ENCODE measurements at regions not wholly inside any gene's neighbourhood (a gene's known extent, or its start where the extent isn't known, plus 50 kb on each side); places are given as distances from the start of the nearest gene placed in this dataset.
"Not testable (repeated sequence)": the region's sequence is repeated elsewhere in the genome, so short reads cannot be mapped to it uniquely, and the experiment has no call there.

DNA sequence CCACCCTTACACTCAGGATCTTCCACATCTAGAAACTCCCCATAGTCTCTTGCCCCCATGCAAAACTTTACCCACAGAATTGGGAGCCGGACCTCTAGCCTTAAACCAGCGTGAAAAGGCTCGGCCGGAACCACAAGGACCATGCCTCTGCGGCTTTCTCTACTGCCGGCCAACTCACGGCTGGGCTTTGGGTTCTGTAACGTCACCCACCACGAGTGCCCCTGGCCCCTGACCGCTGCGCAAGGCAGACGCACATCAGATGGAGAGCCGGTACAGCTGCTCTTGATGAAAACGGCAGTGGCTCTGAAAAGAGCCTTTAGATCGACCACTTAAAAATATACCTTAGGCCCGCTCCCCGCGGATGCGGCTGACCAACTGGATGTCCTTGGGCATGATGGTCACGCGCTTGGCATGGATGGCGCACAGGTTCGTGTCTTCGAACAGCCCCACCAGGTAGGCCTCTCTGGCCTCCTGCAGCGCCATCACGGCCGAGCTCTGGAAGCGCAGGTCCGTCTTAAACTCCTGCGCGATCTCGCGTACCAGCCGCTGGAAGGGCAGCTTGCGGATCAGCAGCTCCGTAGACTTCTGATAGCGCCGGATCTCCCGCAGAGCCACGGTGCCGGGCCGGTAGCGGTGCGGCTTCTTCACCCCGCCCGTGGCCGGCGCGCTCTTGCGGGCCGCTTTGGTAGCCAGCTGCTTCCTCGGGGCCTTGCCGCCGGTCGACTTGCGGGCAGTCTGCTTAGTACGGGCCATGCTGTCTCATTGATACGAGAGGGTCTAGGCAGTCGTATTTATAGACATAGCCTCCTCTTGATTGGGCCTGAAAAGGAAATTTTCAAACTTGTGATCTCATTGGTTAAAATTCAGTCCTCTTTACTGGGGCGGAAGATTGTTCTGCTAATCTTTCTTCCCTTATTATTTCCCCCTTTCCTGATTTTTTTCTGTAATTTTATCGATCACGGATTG, 66.3 kb downstream of the FAM72C start:
- not testable (repeated sequence) for DNase-seq (ENCODE audit: low spot score)

- DNase-seq (ENCODE audit: low spot score): not testable (repeated sequence)
These were observed 67.2 kb downstream of the FAM72C start for GRCh38 chr1:143904622-143904979.

DNA sequence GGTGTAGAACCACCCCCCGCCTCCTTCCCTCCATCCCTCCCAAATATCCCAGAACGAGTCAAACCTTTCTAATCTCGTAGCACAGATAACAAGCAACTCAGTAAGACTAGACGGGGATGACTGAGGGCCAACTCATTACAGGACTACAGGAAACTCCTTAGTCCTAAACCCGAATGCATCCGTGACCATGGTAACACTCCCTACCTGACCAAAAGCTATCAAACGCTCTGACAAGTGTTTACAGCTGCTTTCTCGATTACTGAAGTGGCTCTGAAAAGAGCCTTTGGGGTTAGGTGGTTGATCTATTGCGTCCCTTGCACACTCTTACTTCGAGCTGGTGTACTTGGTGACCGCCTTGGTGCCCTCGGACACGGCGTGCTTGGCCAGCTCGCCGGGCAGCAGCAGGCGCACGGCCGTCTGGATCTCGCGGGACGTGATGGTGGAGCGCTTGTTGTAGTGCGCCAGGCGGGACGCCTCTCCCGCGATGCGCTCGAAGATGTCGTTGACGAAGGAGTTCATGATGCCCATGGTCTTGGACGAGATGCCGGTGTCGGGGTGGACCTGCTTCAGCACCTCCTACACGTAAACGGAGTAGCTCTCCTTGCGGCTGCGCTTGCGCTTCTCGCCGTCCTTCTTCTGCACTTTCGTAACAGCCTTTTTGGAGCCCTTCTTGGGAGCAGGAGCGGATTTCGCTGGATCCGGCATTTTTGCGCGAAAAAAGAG, 67.7 kb downstream of the FAM72C start:
- DNase-seq (ENCODE audit: low spot score): not testable (repeated sequence)

DNA sequence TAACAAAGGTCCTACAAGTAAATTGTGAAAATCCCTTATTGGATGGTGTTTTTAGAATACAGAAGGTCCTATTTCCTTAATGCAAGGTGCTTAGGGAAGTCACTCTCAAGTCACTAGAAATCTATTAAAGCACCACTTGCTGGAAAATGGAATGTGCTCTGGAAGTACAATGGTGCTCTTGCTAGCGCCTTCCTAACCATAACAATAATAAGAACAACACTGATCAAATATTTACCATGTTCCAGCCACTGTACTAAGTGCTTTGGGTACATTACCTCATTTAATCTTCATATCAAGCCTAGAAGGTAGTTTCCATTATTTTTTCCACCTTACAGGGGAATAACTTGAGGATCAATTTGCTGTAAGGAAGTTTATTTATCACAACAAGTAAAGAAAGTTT, 75.4 kb downstream of the FAM72C start:
- not testable (repeated sequence) for DNase-seq (ENCODE audit: low spot score)

GRCh38 chr1:143884932-143885574, 86.7 kb downstream of the FAM72C start:
- DNase-seq (ENCODE audit: low spot score): peak; percentile 6

GRCh38 chr1:143884532-143884931, 87.3 kb downstream of the FAM72C start:
- DNase-seq (ENCODE audit: low spot score): not testable (repeated sequence)

DNA sequence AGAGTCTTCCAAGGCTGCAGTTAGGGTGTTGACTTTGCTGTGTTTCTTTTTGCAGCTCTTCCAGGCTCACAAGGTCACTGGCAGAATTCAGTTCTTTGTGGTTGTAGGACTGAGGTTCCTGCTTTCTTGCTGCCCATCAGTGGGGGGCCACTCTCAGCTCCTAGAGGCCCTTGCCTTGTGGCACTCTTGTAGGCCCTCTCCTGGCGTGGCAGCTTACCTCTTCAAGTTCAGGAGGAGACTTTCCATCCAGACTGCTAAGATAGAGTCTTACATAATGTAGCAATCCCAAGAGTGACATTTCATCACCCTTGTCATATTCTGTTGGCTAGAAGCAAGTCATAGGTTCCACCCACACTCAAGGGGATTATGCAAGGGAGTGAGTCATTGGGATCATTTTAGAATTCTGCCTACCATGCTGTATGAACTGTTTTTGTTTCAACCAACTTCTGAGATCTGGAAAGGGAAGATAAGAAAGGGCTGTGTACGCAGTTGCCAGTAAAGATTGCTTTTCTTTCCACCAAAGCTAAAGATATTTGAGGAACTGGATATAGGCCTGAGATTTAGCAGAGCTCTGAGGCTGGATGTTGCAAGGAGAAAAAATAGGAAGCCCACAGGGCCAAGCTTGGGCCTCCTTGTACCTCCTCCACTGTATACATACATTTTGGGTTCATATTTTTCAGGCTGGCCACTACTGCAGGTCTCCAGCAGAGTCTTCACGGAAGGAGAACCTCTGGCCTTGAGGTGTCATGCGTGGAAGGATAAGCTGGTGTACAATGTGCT, 91.8 kb downstream of the FAM72C start:
- not testable (repeated sequence) for DNase-seq (ENCODE audit: low spot score)

GRCh38 chr1:143875947-143876346, 95.8 kb downstream of the FAM72C start:
- not testable (repeated sequence) for DNase-seq (ENCODE audit: low spot score)

DNA sequence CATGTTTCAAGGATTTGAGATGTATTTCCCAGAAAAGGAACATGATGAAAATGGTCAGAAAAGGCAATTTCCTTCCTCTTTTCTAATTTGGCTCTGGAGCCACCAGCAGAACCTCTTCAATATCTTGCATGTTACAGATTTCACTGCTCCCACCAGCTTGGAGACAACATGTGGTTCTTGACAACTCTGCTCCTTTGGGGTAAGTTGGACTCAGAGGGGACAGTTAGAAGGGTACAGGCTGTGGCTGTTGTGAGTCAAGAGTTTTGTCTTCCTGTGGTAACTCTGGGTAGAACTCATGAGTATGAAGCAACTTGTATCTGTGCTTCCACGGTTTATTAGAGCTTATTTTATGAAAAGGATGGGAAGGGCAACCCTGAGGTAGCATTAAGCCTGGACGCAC, 97.2 kb downstream of the FAM72C start:
- not testable (repeated sequence) for DNase-seq (ENCODE audit: low spot score)

DNA sequence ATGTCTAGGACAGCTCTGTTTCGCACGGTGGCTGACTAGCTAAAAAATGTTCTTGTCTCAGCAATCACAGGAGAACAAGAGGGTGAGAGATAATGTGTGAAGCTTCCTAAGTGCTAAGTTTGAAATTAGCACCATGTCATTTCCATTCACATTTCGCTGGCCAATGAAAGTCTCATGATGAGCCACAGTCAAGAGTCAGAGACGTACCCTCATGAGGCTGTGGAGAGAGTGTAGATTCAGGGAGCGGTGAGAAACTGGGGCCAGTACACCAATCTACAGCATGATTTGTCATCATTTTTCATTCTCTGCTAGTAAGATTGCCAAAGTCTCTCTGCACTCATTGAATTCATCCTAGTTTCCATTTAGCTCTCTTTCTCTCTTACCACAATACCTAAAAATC, 98.1 kb downstream of the FAM72C start:
- not testable (repeated sequence) for DNase-seq (ENCODE audit: low spot score)

DNA sequence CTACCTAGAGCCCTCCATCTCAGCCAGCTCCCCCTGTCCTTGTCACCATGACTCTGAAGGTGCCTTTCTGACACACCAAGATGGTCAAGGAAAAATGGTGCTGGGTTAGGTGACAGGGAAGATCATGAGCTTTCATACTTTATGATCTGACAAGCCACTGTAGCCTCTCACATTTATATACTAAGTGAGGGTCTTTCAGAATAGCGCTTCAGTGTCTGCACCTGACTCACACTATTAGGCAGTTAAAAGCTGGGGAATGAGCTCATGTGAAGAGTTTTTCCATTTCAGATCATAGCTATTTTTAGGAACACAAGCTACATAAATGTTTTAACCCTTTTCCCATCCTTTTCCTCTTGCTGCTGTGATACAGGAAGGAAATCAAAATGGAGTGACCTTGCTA, 101.4 kb downstream of the FAM72C start:
- DNase-seq (ENCODE audit: low spot score): not testable (repeated sequence)

DNA sequence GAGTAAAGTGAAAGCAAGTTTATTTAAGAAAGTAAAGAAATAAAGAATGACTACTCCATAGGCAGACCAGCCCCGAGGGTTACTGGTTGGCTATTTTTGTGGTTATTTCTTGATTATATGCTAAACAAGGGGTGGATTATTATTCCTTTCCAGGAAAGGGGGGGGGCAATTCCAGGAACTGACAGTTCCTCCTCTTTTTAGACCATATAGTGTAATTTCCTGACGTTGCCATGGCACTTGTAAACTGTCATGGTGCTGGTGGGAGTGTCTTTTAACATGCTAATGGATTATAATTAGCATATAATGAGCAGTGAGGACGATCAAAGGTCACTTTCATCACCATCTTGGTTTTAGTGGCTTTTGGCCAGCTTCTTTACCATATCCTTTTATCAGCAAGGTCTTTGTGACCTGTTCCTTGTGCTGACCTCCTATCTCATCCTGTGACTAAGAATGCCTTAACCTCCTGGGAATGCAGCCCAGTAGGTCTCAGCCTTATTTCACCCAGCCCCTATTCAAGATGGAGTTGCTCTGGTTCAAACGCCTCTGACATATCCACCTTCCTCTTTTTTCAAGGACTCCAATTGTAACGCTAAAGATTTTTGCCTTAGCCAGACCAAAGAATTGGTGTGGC, 104.1 kb downstream of the FAM72C start:
- DNase-seq (ENCODE audit: low spot score): not testable (repeated sequence)

DNA sequence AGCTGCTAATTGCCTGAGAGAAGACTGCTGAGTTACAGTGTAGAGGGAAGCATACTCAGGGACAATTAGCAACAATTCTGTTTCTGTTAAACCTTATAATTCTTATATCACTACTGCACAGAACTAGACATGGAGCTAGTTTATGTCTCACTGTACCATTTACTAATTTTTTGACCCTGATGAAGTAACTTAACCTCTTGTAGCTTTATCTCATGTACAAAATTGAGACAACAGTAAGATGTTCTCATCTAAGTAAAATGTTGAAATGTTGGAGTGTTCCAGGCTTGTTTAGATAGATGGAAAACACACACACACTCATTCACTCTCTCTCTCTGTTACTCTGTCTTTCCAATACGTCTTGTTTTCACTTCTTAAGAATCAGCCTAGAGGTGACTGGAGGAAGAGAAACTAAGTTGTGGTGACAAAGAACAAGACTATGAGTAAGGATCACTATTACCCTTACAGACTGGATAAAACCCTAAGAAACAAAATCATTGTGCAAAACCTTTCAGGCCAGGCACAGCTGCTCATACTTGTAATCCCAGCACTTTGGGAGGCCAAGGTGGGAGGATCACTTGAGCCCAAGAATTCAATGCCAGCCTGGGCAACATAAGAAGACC, 107.8 kb downstream of the FAM72C start:
- DNase-seq (ENCODE audit: low spot score): not testable (repeated sequence)

DNA sequence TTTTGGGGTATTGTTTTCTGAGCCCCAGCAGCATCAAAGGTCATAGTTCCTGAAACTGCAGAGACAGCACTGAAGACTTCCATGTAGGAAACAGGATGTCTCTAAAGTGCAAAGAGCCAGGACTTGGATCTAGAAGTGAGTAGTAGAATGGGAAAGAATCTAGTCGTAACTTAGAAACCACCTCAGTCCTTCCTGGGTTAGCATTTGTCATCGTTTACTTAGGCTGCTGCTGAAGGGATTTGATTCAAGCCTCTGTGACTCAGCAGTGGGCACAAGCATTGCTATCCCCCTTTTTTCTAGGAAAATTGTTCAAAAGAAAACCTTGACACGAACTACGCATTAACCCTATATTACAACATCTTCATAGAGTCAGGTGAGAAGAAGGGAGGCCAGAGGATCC, 109.1 kb downstream of the FAM72C start:
- not testable (repeated sequence) for DNase-seq (ENCODE audit: low spot score)

- not testable (repeated sequence) for DNase-seq (ENCODE audit: low spot score)
These were observed 110.5 kb downstream of the FAM72C start for GRCh38 chr1:143861306-143861705.

- DNase-seq (ENCODE audit: low spot score): not testable (repeated sequence)
These were observed 115.9 kb downstream of the FAM72C start for GRCh38 chr1:143855867-143856266.

- not testable (repeated sequence) for DNase-seq (ENCODE audit: low spot score)
These were observed 117.7 kb downstream of the FAM72C start for GRCh38 chr1:143854069-143854468.

DNA sequence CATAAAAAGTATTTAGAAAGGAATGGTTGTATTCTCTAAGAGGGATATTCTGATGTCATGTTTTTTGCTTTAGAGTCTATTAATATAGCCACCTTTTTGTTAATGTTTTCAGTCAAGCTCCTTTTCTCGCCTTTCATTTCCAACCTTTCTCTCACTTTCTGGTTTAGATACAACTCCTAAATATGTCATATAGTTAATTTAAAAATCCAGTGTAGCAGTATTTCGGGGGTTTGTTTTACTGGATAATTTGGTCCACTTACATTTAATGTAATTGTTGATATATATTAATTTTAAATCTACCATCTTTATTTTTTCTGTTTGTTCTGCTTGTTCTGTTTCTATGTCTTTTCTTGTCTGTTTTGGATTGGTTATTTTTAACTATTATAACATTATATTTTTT, 121.1 kb downstream of the FAM72C start:
- not testable (repeated sequence) for DNase-seq (ENCODE audit: low spot score)

- not testable (repeated sequence) for DNase-seq (ENCODE audit: low spot score)
These were observed 122.9 kb downstream of the FAM72C start for GRCh38 chr1:143848859-143849258.

GRCh38 chr1:143845193-143845592, 126.6 kb downstream of the FAM72C start:
- DNase-seq (ENCODE audit: low spot score): not testable (repeated sequence)

GRCh38 chr1:143842058-143842457, 129.7 kb downstream of the FAM72C start:
- not testable (repeated sequence) for DNase-seq (ENCODE audit: low spot score)
